HG02981 (cell line): ENCODE measurements at regions not wholly inside any gene's neighbourhood (a gene's known extent, or its start where the extent isn't known, plus 50 kb on each side); places are given as distances from the start of the nearest gene placed in this dataset.

Source experiments
- ATAC-seq: cut with Tn5 transposase; IDR thresholded peaks from one replicate; pipeline ENCODE4 v1.9.1; 2021; ENCODE audit warnings: mild to moderate bottlenecking, moderate library complexity; ENCODE audit not compliant: unreplicated experiment

DNA sequence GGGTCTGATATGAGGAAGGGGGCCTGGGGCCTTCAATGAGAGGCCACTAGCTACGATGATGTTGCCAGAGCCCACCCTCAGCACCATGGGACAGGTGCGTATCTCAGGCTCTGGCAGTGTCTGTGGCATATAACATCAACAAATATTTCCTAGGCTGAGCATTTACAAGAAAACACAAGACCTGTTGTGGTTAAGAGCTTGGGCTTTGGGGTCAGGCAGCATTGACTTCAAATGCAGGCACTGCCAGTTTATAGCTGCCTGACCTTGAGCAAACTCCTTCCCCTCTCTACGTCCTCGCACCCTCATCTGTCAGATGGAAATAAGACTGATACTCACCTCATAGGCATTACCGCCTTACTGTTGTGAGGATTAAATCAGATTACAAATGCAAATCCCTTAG is 156.0 kb downstream of the KATNAL1 start:
- ATAC-seq, result no peak

- no peak for ATAC-seq
Observed at GRCh38 chr13:30149248-30149647, 158.1 kb downstream of the KATNAL1 start.

DNA sequence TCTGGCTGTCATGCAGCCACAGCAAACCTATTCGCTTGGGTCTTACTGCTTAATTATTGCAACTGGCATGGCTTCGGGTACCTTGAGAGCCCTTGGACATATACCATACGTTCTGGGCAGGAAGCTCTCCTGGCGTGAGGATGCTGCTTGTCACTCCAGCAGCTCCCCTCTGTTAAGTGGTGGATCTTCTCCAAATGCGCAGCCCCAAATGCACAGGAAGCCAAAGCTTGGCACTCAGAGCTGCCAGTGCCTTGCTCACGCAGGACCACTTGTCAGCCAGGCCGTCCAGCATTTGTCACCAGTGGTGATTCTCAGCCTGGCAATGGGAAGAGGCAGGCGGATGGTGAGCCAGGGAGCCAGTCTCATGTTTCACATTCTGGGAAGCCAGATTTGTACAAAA is 158.6 kb downstream of the KATNAL1 start:
- ATAC-seq, result no peak

GRCh38 chr13:30148171-30148754 is 159.1 kb downstream of the KATNAL1 start:
- ATAC-seq, result no peak

GRCh38 chr13:30147421-30147820 is 159.9 kb downstream of the KATNAL1 start:
- no peak for ATAC-seq

DNA sequence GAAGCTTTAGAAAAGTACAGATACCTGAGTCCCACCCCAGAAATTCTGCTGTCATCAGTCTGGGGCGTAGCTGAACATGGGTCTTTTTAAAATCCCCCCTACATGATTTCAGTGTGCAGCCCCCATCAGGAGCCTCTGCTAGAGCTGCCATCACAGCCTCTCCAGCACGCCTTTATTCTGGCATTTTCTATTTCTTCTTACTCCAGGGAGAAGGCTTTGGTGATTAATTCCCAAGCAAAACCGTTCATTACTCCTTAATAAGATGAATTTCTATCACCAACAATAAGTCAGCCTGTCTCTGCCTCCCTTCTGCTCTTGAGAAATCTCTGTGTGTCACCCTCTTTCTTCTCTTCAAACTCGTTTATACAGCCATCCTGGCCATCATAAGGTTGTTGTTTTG is 160.3 kb downstream of the KATNAL1 start:
- ATAC-seq, result no peak

- peak; percentile 52 for ATAC-seq
Observed at GRCh38 chr13:30145709-30146367, 161.5 kb downstream of the KATNAL1 start.

- ATAC-seq, result no peak
Observed at GRCh38 chr13:30143666-30144400, 163.5 kb downstream of the KATNAL1 start.

GRCh38 chr13:30142486-30143211 is 164.7 kb downstream of the KATNAL1 start:
- no peak for ATAC-seq

DNA sequence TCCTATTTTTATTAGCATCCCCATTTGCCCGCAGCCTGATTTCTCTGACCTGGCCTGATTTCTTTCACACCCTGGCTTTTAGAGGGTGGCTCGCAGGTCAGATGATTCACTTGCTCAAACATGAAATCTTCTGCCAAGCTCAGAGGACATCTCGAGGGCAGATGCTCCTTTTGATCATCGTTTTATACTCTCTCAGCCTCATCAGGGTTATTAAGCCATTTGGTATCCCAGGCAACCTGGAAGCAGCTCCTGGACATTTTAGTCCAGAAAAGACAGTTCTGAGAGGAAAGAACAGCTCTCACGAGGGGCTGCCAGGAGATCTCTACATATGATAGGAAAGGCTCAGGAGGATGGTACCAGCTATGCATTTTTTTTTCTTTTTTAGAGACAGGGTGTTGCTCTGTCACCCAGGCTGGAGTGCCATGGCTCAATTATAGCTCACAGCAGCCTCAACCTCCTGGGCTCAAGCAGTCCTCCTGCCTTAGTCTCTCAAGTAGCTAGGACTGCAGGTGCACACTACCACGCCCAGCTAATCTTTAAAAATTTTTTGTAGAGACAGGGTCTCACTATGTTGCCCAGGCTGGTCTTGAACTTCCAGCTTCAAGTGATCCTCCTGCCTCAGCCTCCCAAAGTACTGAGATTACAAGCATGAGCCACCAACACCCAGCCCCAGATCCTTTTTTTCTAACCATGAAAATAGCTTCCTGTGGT is 165.4 kb downstream of the KATNAL1 start:
- no peak for ATAC-seq

DNA sequence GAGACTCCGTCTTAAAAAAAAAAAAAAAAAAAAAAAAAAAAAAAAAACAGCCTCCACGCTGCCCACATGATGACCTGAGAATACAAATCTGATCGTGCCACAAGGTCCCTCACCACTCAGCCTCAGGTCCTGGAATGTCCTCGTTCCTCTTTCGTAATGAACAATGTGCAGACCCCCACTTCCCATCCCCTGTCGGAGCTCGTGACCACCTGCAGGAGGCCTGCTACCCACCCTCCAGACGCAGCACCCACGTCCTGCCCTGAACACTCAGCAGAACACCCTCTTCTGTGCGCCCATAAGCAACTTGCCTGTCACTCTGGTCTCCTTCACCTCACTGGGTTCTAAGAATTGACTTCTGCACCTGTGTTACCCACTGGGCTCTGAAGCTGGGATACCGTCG is 166.4 kb downstream of the KATNAL1 start:
- ATAC-seq, result no peak

GRCh38 chr13:30138511-30138910 is 168.8 kb downstream of the KATNAL1 start:
- no peak for ATAC-seq

DNA sequence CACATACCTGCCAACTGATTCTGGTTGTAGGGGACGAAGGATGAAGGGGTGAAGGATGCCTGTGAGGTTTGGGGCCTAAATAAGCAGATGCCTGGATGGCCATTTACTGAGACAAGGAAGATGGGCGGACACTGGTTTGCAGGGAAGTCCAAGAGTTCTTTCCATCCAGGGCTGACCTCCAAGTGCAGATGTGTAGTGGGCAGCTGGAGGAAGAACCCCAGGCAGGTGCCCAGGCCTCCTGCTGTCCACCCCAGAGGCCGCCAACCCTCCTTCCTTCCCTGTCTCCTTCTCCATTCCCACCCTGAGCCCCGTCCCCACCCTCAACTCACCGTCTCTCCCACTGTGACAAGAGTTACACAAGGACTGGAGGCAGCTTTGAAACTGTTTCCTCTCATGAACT is 171.5 kb downstream of the KATNAL1 start:
- no peak for ATAC-seq

- no peak for ATAC-seq
Observed at GRCh38 chr13:30135351-30135750, 172.0 kb downstream of the KATNAL1 start.

- ATAC-seq, result no peak
Observed at GRCh38 chr13:30134578-30134977, 172.8 kb downstream of the KATNAL1 start.

- ATAC-seq, result no peak
Observed at GRCh38 chr13:30133996-30134395, 173.4 kb downstream of the KATNAL1 start.

GRCh38 chr13:30133554-30133912 is 173.8 kb downstream of the KATNAL1 start:
- no peak for ATAC-seq

DNA sequence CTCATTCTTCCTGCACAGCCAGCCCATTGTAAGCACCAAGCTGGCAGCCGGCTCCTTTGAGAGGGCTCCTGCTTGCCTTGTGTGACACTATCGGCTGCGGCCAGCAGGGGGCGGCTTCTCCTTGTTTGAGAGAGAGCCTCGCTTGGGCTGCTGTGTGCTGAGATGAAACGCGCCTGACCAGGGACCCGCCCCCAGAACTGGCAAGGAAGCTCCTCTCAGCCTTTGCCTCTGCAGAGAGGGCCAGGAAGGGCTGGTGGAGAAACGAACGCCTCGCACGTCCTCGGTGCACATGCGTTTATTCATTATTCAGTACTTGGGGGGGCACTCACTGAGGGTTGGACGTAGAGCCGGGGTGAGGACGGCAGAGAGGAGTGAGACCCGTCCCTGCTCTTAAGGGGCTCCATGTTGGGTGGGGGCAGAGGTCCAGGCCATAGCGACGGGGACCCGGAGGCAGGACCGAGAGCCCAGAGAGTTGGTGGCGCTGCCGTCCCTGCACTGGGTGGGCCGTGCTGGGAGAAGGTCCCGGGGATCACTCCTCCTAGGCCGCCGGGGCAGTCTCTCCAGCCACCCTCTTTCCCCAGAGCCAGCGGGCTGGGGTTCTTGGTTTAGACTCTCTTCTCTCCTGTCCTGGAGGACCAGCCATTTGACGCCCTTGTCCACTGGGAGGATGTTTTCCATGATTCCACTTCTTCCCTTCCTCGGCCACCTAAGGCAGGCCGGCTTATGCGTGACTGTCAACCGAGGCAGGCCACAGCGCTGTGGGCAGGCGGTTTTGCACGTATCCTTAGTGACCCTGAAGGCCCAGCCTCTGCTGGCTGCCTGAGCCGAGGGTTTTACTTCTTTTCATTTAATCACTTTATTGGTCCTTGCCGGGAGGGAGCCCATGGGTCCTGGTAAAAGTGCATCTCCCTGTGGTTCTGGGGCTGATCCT is 174.5 kb downstream of the KATNAL1 start:
- ATAC-seq, result no peak

GRCh38 chr13:30129411-30129810 is 177.9 kb downstream of the KATNAL1 start:
- no peak for ATAC-seq

DNA sequence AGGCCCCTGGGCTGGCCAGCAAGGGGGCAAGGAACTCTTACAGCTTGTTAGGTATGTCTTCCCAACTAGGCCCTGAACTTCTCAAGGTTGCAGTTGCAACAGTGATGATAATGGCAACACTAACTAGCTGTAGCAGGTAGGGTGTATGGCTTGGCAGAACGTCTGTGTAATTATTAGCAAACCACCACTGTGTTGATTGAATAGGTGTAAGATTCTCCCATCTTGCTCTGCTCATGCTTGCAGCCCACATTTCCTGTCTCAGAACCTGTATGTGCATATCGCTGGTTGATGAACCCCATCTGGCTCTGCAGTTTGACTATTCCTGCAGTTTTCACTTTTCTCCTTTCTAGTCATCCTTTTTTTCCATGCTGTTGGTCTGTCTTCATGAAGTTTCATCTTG is 178.8 kb downstream of the KATNAL1 start:
- ATAC-seq, result peak; percentile 73
